Sigmoid colon (tissue), 6 donors: ENCODE measurements at regions not wholly inside any gene's neighbourhood (a gene's known extent, or its start where the extent isn't known, plus 50 kb on each side); places are given as distances from the start of the nearest gene placed in this dataset.

Experiments
- DNase-seq: peaks from one replicate; pipeline ENCODE4 v3.0.0-alpha.2; 2019
- H3K27ac ChIP-seq, 4 donors: fragments of 200-600 bp; sonication (generic); one replicate each; pipeline ENCODE4 v1.5.1; 2016 to 2019; ENCODE audit warnings: mild to moderate bottlenecking in 1 of 4
- H3K27me3 ChIP-seq, 3 donors: fragments of 200-600 bp; sonication (generic); one replicate each; pipeline ENCODE4 v1.5.1; 2019; ENCODE audit warnings: mild to moderate bottlenecking in 1 of 3
- H3K36me3 ChIP-seq, 4 donors: fragments of 200-600 bp; sonication (generic); one replicate each; pipeline ENCODE4 v1.5.1; 2016 to 2019
- H3K4me1 ChIP-seq, 4 donors: fragments of 200-600 bp; sonication (generic); one replicate each; pipeline ENCODE4 v1.5.1; 2017 to 2019
- H3K4me3 ChIP-seq, 4 donors: fragments of 200-600 bp; sonication (generic); one replicate each; pipeline ENCODE4 v1.5.1; 2017 to 2019; ENCODE audit warnings: mild to moderate bottlenecking in 2 of 4, moderate library complexity in 1 of 4
- H3K9me3 ChIP-seq, 4 donors: fragments of 200-600 bp in 3 of 4; sonication (generic) in 3 of 4; one replicate each; pipeline versions ENCODE4 v1.5.1 to v1.6.1; 2013 to 2019
- EP300 ChIP-seq, 4 donors: sonication (generic); formaldehyde crosslinking; IDR thresholded peaks; one replicate each; pipeline ENCODE4 v1.6.1; 2017; ENCODE audit warnings: antibody characterized with exemption in 4 of 4
- POLR2A ChIP-seq, 2 donors: fragments of 450-650 bp; IDR thresholded peaks; one replicate each; pipeline ENCODE4 v1.6.1; 2016; ENCODE audit warnings: antibody characterized with exemption in 2 of 2, mild to moderate bottlenecking in 2 of 2, moderate library complexity in 2 of 2
- POLR2AphosphoS5 ChIP-seq, 4 donors: sonication (generic); formaldehyde crosslinking; IDR thresholded peaks; one replicate each; pipeline ENCODE4 v1.6.1; 2017; ENCODE audit warnings: antibody characterized with exemption in 4 of 4
- WGBS, 2 donors: extraction: QIAGEN DNeasy Blood & Tissue Kit; methylation state at CpG; one replicate each; pipeline ENCODE4 v1.1.7; 2013; 5-methylcytosine and 5-hydroxymethylcytosine counted together
- intact Hi-C: fragments of 100-400 bp; cut with DNase I; formaldehyde crosslinking; loops from one replicate; pipeline ENCODE4 v1.15.1; 2023
- TF ChIP-seq, protein P1 (sequence below), 4 experiments: fragments of 450-650 bp in 3 of 4; fragments of 200-600 bp in 1 of 4; IDR thresholded peaks; one replicate each; pipeline ENCODE4 v1.5.1; 2016 to 2019; ENCODE audit warnings: antibody characterized with exemption in 4 of 4, mild to moderate bottlenecking in 3 of 4, moderate library complexity in 2 of 4
- donor health status: healthy with polysubstance abuse.
- donor health status: healthy.

DNA sequence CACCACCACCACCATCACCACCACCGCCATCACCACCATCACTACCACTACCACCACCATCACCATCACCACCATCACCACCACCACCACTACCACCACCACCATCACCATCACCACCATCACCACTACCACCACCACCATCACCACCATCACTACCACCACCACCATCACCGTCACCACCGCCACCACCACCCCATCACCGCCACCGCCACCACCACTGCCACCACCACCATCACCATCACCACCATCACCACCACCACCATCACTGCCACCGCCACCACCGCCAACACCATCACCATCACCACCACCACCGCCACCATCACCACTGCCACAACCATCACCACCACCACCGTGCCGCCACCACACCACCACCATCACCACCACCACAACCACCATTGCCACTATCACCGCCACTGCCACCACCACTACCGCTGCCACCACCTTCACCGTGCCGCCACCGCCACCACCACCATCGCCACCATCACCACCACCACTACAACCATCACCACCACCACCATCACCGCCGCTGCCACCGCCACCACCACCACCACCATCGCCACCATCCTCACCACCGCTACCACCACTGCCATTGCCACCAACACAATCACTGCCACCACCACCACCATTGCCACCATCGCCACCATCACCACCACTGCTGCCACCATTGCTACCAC, 1511.3 kb upstream of the AGA start:
- Histone ChIP-seq H3K9me3 (peaks cover 0 to 2% (median 0%) of the 10 kb centered on the region in 4 donors), H3K4me3 (no peak overlapping the region), H3K36me3 (no peaks in the 10 kb centered on the region), H3K27ac (no peak overlapping the region), H3K27me3 (no peaks in the 10 kb centered on the region), H3K4me1 (no peaks in the 10 kb centered on the region)
- DNase-seq: no peak
- 92 to 93% methylated on average over 22 of the region's 22 CpGs for WGBS, 2 donors
- TF ChIP-seq, protein P1, sequence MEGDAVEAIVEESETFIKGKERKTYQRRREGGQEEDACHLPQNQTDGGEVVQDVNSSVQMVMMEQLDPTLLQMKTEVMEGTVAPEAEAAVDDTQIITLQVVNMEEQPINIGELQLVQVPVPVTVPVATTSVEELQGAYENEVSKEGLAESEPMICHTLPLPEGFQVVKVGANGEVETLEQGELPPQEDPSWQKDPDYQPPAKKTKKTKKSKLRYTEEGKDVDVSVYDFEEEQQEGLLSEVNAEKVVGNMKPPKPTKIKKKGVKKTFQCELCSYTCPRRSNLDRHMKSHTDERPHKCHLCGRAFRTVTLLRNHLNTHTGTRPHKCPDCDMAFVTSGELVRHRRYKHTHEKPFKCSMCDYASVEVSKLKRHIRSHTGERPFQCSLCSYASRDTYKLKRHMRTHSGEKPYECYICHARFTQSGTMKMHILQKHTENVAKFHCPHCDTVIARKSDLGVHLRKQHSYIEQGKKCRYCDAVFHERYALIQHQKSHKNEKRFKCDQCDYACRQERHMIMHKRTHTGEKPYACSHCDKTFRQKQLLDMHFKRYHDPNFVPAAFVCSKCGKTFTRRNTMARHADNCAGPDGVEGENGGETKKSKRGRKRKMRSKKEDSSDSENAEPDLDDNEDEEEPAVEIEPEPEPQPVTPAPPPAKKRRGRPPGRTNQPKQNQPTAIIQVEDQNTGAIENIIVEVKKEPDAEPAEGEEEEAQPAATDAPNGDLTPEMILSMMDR (IDR thresholded peaks at IDR 0.05): no peak
- intact Hi-C loops: no loop called here

DNA sequence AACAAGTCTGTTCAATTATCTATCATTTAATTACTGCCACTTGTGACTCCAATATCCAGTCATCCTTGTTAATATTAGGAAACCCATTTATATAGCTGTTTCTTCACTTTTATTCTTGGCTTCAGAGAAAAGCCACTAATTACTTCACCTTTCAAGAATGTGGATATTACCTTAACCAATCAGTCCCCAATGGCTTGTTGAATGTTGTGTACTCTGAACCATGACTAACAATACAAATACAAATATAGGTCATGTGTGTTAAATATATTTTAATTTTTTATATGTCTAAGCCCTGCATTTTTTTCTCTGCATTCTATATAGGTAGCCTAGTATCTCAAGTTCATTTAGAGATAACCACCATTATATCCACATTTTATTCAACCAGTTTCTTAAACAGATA, 1513.4 kb upstream of the AGA start:
- Histone ChIP-seq H3K36me3 (no peaks in the 10 kb centered on the region), H3K27ac (no peak overlapping the region), H3K4me3 (no peak overlapping the region), H3K9me3 (peaks cover 0 to 2% (median 0%) of the 10 kb centered on the region in 4 donors), H3K4me1 (no peaks in the 10 kb centered on the region), H3K27me3 (no peaks in the 10 kb centered on the region)
- DNase-seq: no peak
- TF ChIP-seq, protein P1 (IDR thresholded peaks at IDR 0.05): no peak
- TF ChIP-seq EP300 (IDR thresholded peaks at IDR 0.05) (no peak), POLR2A (IDR thresholded peaks at IDR 0.05) (no peak), POLR2AphosphoS5 (IDR thresholded peaks at IDR 0.05) (no peak)
- intact Hi-C loops: no loop called here

DNA sequence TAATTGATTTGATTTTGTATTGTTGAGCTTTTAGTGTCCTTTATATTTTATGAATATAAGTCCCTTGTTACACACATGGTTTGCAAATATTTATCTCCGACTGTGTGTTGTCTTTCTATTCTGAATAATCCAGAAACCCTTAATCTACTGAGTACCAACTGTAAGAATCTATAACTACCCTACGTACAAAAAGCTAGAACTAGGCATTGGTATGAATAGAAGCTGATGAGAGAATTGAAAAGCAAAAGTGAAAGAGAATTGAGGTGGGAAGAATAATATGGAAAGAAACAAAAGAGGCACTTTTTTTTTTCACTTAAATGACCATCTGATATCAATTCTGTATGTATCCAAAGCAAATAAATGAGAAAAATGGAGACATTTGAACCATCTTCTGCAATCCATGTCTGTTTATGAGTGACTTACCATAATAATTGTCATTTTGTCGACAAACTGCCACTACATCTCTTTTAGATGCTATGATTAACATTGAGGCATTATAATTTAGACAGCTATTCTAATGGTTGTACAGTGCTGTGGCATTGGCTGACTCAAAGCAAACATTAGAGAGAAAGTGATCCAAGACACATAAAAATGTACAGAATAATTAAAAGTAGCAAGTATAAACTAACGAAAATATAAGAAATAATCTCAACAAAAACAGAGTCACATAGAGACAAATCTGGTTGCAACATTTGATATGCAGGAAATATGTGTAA, 1516.6 kb upstream of the AGA start:
- TF ChIP-seq, protein P1 (IDR thresholded peaks at IDR 0.05): no peak
- TF ChIP-seq POLR2A (IDR thresholded peaks at IDR 0.05) (no peak), POLR2AphosphoS5 (IDR thresholded peaks at IDR 0.05) (no peak), EP300 (IDR thresholded peaks at IDR 0.05) (no peak)
- H3K4me1 ChIP-seq: no peaks in the 10 kb centered on the region
- no peaks in the 10 kb centered on the region for H3K27me3 ChIP-seq
- H3K27ac ChIP-seq: no peak overlapping the region
- WGBS, 2 donors: 67 to 87% methylated on average over 4 of the region's 4 CpGs
- no peak for DNase-seq
- H3K4me3 ChIP-seq: no peak overlapping the region
- no peaks in the 10 kb centered on the region for H3K9me3 ChIP-seq
- intact Hi-C loops: no loop called here
- no peaks in the 10 kb centered on the region for H3K36me3 ChIP-seq

DNA sequence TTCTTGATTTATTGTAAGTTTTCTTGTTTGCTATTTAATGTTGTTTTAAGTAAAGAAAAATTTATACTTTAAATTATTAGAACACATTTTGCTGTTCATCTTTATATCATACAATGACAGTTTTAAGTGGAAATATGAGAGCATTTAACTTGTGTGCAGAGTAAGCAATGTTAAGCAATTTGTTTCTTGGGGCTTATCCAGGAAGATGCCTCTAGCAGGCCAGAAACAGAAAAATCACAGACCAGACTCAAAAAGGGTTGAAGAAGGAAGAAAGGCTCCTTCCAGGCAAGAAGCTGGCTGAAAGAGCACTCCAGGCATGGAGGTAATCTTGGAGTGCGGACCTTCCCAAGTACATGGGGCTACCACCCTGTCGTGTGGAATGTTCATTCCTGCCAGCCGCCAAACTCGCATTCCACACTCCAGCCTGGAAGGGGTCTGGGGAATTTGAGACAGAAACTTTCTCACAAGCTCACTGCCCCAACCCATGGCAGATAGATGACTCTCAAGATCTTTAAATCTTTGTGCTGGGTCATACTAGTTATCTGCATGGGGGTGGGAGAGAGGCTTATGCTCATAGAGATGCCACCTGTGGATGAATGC, 1521.3 kb upstream of the AGA start:
- TF ChIP-seq, protein P1 (IDR thresholded peaks at IDR 0.05): no peak
- no peak for TF ChIP-seq EP300 (IDR thresholded peaks at IDR 0.05)
- no peak for TF ChIP-seq POLR2A (IDR thresholded peaks at IDR 0.05)
- TF ChIP-seq POLR2AphosphoS5 (IDR thresholded peaks at IDR 0.05): no peak
- Histone ChIP-seq H3K9me3 (peaks cover 0 to 2% (median 0%) of the 10 kb centered on the region in 4 donors), H3K4me1 (no peaks in the 10 kb centered on the region), H3K4me3 (no peak overlapping the region), H3K27ac (no peak overlapping the region), H3K27me3 (no peaks in the 10 kb centered on the region), H3K36me3 (no peaks in the 10 kb centered on the region)
- DNase-seq: no peak
- WGBS, 2 donors: 92% methylated on average over 4 of the region's 4 CpGs
- intact Hi-C loops: no loop called here
